ENCODE measurements at regions not wholly inside any gene's neighbourhood (a gene's known extent, or its start where the extent isn't known, plus 50 kb on each side); places are given as distances from the start of the nearest gene placed in this dataset.

- TF ChIP-seq CSRNP3 (CRISPR knock-in tag; IDR thresholded peaks at IDR 0.05) (no peak), ZNF8 (CRISPR knock-in tag; IDR thresholded peaks at IDR 0.05) (no peak), ZFP30 (CRISPR knock-in tag; IDR thresholded peaks at IDR 0.05) (no peak)
Measured at GRCh38 chr2:60324536-60324935, 228.9 kb downstream of the BCL11A start (continued).

DNA sequence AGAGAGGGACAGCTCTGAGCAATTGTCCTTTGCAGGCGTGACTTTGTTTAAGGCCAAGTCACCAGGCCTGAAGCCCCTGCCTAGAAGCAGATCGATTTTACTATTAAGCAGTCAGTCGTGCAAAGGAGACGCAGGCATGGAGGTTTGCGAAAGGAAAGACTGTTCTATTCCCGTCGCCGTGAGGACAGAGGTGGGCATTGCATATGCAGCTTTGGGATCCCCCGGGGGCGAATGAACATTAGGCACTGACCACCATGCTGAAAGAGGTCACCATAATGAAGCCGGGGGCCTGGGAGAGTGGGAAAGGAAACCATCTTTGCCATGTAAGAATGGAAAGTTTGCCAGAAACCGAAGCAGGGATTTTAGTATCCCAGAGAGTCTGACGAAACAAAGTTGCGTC lies 231.6 kb downstream of the BCL11A start:
- ATAC-seq, result no peak
- TF ChIP-seq RARB (CRISPR knock-in tag; IDR thresholded peaks at IDR 0.05) (no peak), SNAI2 (CRISPR knock-in tag; IDR thresholded peaks at IDR 0.05) (no peak), CSDC2 (CRISPR knock-in tag; IDR thresholded peaks at IDR 0.05) (no peak), ARNTL (CRISPR knock-in tag; IDR thresholded peaks at IDR 0.05; ENCODE audit: borderline replicate concordance, low read depth) (no peak), GLIS3 (CRISPR knock-in tag; IDR thresholded peaks at IDR 0.05) (no peak), TSHZ2 (CRISPR knock-in tag; IDR thresholded peaks at IDR 0.05) (no peak), ZNF565 (CRISPR knock-in tag; conservative IDR thresholded peaks at IDR 0.05; ENCODE audit: low read depth) (no peak), BACH2 (CRISPR knock-in tag; IDR thresholded peaks at IDR 0.05; ENCODE audit: borderline replicate concordance) (no peak), POU6F1 (CRISPR knock-in tag; IDR thresholded peaks at IDR 0.05; ENCODE audit: borderline replicate concordance, low read depth) (no peak)
- TF ChIP-seq, protein P1, sequence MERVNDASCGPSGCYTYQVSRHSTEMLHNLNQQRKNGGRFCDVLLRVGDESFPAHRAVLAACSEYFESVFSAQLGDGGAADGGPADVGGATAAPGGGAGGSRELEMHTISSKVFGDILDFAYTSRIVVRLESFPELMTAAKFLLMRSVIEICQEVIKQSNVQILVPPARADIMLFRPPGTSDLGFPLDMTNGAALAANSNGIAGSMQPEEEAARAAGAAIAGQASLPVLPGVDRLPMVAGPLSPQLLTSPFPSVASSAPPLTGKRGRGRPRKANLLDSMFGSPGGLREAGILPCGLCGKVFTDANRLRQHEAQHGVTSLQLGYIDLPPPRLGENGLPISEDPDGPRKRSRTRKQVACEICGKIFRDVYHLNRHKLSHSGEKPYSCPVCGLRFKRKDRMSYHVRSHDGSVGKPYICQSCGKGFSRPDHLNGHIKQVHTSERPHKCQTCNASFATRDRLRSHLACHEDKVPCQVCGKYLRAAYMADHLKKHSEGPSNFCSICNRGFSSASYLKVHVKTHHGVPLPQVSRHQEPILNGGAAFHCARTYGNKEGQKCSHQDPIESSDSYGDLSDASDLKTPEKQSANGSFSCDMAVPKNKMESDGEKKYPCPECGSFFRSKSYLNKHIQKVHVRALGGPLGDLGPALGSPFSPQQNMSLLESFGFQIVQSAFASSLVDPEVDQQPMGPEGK (CRISPR knock-in tag; IDR thresholded peaks at IDR 0.05; ENCODE audit: borderline replicate concordance), result no peak
- TF ChIP-seq, protein P2, sequence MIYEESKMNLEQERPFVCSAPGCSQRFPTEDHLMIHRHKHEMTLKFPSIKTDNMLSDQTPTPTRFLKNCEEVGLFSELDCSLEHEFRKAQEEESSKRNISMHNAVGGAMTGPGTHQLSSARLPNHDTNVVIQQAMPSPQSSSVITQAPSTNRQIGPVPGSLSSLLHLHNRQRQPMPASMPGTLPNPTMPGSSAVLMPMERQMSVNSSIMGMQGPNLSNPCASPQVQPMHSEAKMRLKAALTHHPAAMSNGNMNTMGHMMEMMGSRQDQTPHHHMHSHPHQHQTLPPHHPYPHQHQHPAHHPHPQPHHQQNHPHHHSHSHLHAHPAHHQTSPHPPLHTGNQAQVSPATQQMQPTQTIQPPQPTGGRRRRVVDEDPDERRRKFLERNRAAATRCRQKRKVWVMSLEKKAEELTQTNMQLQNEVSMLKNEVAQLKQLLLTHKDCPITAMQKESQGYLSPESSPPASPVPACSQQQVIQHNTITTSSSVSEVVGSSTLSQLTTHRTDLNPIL (CRISPR knock-in tag; IDR thresholded peaks at IDR 0.05; ENCODE audit: low read depth), result no peak

GRCh38 chr2:60320724-60321123 lies 232.7 kb downstream of the BCL11A start:
- ATAC-seq, result no peak
- no peak for TF ChIP-seq ZFP3 (CRISPR knock-in tag; IDR thresholded peaks at IDR 0.05)

DNA sequence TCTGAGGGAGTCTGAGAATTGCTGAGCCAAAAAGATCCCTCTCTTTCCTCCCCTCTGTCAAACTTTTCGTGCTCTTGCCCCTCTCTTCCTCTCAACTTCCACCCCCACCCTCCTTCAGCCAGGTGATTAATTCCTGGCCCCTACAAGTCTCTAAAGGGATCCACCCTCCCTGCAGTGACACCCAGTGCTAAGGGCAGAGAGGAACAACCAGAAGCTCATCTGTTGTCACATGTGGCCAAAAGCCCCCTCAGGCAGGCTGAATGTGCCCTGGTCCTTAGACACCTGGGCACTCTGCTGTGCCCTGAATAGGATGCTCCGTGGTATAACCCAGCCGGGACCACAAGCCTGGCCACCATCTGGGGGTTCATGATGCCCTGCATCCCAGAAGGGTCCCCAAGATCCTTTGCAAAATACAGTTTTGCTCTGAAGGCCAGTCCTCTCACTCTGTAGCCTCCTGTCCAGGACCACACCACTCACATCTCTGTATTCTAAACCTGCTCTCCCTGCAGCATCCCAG lies 234.4 kb downstream of the BCL11A start:
- ATAC-seq, result no peak
- TF ChIP-seq ZNF8 (CRISPR knock-in tag; IDR thresholded peaks at IDR 0.05), result no peak
- no peak for TF ChIP-seq ZFP30 (CRISPR knock-in tag; IDR thresholded peaks at IDR 0.05)
- TF ChIP-seq TCF4 (CRISPR knock-in tag; IDR thresholded peaks at IDR 0.05; ENCODE audit: borderline replicate concordance), result no peak
- TF ChIP-seq BACH2 (CRISPR knock-in tag; IDR thresholded peaks at IDR 0.05; ENCODE audit: borderline replicate concordance), result no peak
- no peak for TF ChIP-seq CSDC2 (CRISPR knock-in tag; IDR thresholded peaks at IDR 0.05)
- no peak for TF ChIP-seq ZC3H10 (CRISPR knock-in tag; IDR thresholded peaks at IDR 0.05)
- TF ChIP-seq OSR1 (CRISPR knock-in tag; IDR thresholded peaks at IDR 0.05), result no peak
- TF ChIP-seq ARNTL (CRISPR knock-in tag; IDR thresholded peaks at IDR 0.05; ENCODE audit: borderline replicate concordance, low read depth), result no peak
- no peak for TF ChIP-seq ZNF70 (CRISPR knock-in tag; IDR thresholded peaks at IDR 0.05)
